A549 (cell line): ENCODE measurements at regions not wholly inside any gene's neighbourhood (a gene's known extent, or its start where the extent isn't known, plus 50 kb on each side); places are given as distances from the start of the nearest gene placed in this dataset.

Experiments used
- CBX2 ChIP-seq: fragments of 200-600 bp; sonication (generic); IDR thresholded peaks from 2 replicates; pipeline ENCODE4 v1.6.1; 2016; ENCODE audit warnings: low read depth, mild to moderate bottlenecking, borderline replicate concordance
- CEBPB ChIP-seq, 2 experiments: fragments of >200 bp in 1 of 2; sonication (Bioruptor Twin) in 1 of 2; formaldehyde crosslinking in 1 of 2; IDR thresholded peaks; 2 replicates each; pipeline ENCODE4 v1.6.1; 2012 to 2016
- ESRRA ChIP-seq: fragments of 150-350 bp; IDR thresholded peaks from 2 replicates; pipeline ENCODE4 v1.6.1; 2014; ENCODE audit warnings: mild to moderate bottlenecking, low read length, borderline replicate concordance
- HDAC2 ChIP-seq: fragments of 200-600 bp; sonication (generic); IDR thresholded peaks from 2 replicates; pipeline ENCODE4 v1.6.1; 2016
- JUNB ChIP-seq: fragments of >200 bp; sonication (Bioruptor Twin); formaldehyde crosslinking; IDR thresholded peaks from 2 replicates; pipeline ENCODE4 v1.6.1; 2016
- MYC ChIP-seq: IDR thresholded peaks from 2 replicates; pipeline ENCODE4 v1.6.1; 2012; ENCODE audit warnings: mild to moderate bottlenecking, inconsistent platforms, low read length, improper control_type of control experiment, borderline replicate concordance
- POLR2A ChIP-seq: IDR thresholded peaks from 2 replicates; pipeline ENCODE4 v1.6.1; 2012; ENCODE audit warnings: mild to moderate bottlenecking, low read length
- TFCP2L1 ChIP-seq: fragments of 250-450 bp; sonication (Bioruptor Pico); IDR thresholded peaks from 2 replicates; pipeline ENCODE4 v1.5.0; 2021; ENCODE audit warnings: mild to moderate bottlenecking
- ZC3H11A ChIP-seq: fragments of 450-650 bp; IDR thresholded peaks from 2 replicates; pipeline ENCODE4 v1.6.1; 2014; ENCODE audit warnings: antibody characterized with exemption, mild to moderate bottlenecking
- TF ChIP-seq, protein P1 (sequence below): fragments of >200 bp; sonication (Bioruptor Twin); formaldehyde crosslinking; IDR thresholded peaks from 3 replicates; pipeline ENCODE4 v1.5.1; 2016

DNA sequence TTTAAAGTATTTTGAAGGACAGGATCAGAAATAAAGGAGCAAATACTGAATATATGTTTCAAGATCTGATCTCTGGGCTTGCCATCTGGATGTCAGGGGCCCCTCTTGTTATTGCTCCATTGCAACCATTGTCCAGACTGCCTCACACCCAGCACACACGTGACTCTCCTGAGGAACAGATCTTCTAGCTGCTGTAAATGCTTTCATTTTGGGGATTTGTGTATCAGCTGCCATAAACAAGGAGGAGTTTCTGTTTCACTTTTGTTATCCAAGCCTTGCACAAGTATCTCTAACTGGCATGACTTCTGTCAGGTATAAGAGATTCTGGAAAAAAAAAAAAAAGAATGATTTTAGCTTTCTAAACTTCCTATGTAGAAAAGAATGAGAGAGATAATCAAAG, 1624.1 kb upstream of the PRR20A start:
- TF ChIP-seq, protein P1, sequence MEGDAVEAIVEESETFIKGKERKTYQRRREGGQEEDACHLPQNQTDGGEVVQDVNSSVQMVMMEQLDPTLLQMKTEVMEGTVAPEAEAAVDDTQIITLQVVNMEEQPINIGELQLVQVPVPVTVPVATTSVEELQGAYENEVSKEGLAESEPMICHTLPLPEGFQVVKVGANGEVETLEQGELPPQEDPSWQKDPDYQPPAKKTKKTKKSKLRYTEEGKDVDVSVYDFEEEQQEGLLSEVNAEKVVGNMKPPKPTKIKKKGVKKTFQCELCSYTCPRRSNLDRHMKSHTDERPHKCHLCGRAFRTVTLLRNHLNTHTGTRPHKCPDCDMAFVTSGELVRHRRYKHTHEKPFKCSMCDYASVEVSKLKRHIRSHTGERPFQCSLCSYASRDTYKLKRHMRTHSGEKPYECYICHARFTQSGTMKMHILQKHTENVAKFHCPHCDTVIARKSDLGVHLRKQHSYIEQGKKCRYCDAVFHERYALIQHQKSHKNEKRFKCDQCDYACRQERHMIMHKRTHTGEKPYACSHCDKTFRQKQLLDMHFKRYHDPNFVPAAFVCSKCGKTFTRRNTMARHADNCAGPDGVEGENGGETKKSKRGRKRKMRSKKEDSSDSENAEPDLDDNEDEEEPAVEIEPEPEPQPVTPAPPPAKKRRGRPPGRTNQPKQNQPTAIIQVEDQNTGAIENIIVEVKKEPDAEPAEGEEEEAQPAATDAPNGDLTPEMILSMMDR, result no peak
- TF ChIP-seq ZC3H11A, result no peak
- no peak for TF ChIP-seq CEBPB (IDR thresholded peaks at IDR 0.05)
- no peak for TF ChIP-seq ESRRA
- no peak for TF ChIP-seq JUNB
- TF ChIP-seq HDAC2, result no peak
- no peak for TF ChIP-seq MYC
- no peak for TF ChIP-seq POLR2A
- no peak for TF ChIP-seq CBX2
- no peak for TF ChIP-seq TFCP2L1 (CRISPR knock-in tag)
